K562 (cell line): ENCODE measurements at regions not wholly inside any gene's neighbourhood (a gene's known extent, or its start where the extent isn't known, plus 50 kb on each side); places are given as distances from the start of the nearest gene placed in this dataset.
A peak's percentile ranks its signal among the peaks of the same experiment; 100 is the strongest.

Experiments used
- ARHGAP35 ChIP-seq: fragments of 450-650 bp; IDR thresholded peaks from 2 replicates; pipeline ENCODE4 v1.6.1; 2018; ENCODE audit not compliant: partially characterized antibody
- ARID2 ChIP-seq: fragments of 450-650 bp; IDR thresholded peaks from 2 replicates; pipeline ENCODE4 v1.6.1; 2017; ENCODE audit warnings: antibody characterized with exemption, mild to moderate bottlenecking
- BMI1 ChIP-seq: fragments of 150-350 bp; IDR thresholded peaks from 2 replicates; pipeline ENCODE4 v1.6.1; 2014; ENCODE audit warnings: low read length
- CBFA2T2 ChIP-seq: fragments of 450-650 bp; conservative IDR thresholded peaks from 2 replicates; pipeline ENCODE4 v1.6.1; 2017; ENCODE audit warnings: mild to moderate bottlenecking
- CEBPG ChIP-seq, 3 experiments: fragments of 200-800 bp in 1 of 3; sonication (Bioruptor generic) in 1 of 3; sonication (generic) in 1 of 3; formaldehyde crosslinking in 1 of 3; IDR thresholded peaks in 2 of 3; conservative IDR thresholded peaks in 1 of 3; 2 replicates each; pipeline versions ENCODE4 v1.6.1 to v1.8.0; 2016 to 2022; ENCODE audit warnings: missing compliant biosample characterization in 2 of 3, missing genetic modification characterization in 2 of 3, mild to moderate bottlenecking in 1 of 3, missing genetic modification reagents in 1 of 3
- CTCF ChIP-seq, 3 experiments: IDR thresholded peaks in 2 of 3; conservative IDR thresholded peaks in 1 of 3; 2 replicates each; pipeline ENCODE4 v1.5.1; 2011 to 2012; ENCODE audit warnings: low read length in 3 of 3, mild to moderate bottlenecking in 3 of 3, control low read depth in 2 of 3, improper control_type of control experiment in 1 of 3, inconsistent platforms in 1 of 3, low read depth in 1 of 3, mixed read lengths in 1 of 3, moderate library complexity in 1 of 3; ENCODE audit not compliant: insufficient read depth in 2 of 3
- E2F3 ChIP-seq: fragments of 250-450 bp; sonication (Bioruptor Pico); IDR thresholded peaks from 2 replicates; pipeline ENCODE4 v1.4.0; 2020; ENCODE audit warnings: mild to moderate bottlenecking
- FOS ChIP-seq: IDR thresholded peaks from 3 replicates; pipeline ENCODE4 v1.6.1; 2011; ENCODE audit not compliant: insufficient read length; ENCODE audit errors: extremely low read depth
- HDAC2 ChIP-seq: fragments of 450-650 bp; IDR thresholded peaks from 2 replicates; pipeline ENCODE4 v1.6.1; 2016; ENCODE audit warnings: mild to moderate bottlenecking
- HMG20B ChIP-seq: fragments of 250-450 bp; sonication (Bioruptor Pico); IDR thresholded peaks from 2 replicates; pipeline ENCODE4 v1.5.0; 2021; ENCODE audit warnings: mild to moderate bottlenecking
- KDM2B ChIP-seq: fragments of 250-450 bp; sonication (Bioruptor Pico); IDR thresholded peaks from 2 replicates; pipeline ENCODE4 v1.8.0; 2021; ENCODE audit warnings: mild to moderate bottlenecking, moderate library complexity
- L3MBTL2 ChIP-seq: fragments of 450-650 bp; IDR thresholded peaks from 2 replicates; pipeline ENCODE4 v1.6.1; 2016; ENCODE audit warnings: mild to moderate bottlenecking, moderate library complexity
- MCM2 ChIP-seq: fragments of 450-650 bp; IDR thresholded peaks from 2 replicates; pipeline ENCODE4 v1.6.1; 2017; ENCODE audit warnings: low read depth, mild to moderate bottlenecking
- SMAD4 ChIP-seq: fragments of 250-450 bp; sonication (Bioruptor Pico); conservative IDR thresholded peaks from 2 replicates; pipeline ENCODE4 v1.8.0; 2021; ENCODE audit warnings: inconsistent platforms, mild to moderate bottlenecking, moderate library complexity
- TCF15 ChIP-seq: fragments of 250-450 bp; sonication (Bioruptor Pico); IDR thresholded peaks from 2 replicates; pipeline ENCODE4 v1.8.0; 2022; ENCODE audit warnings: moderate library complexity, mild to moderate bottlenecking, inconsistent platforms
- TFAP4 ChIP-seq: sonication (generic); formaldehyde crosslinking; IDR thresholded peaks from 2 replicates; pipeline ENCODE4 v1.8.0; 2022; ENCODE audit warnings: missing genetic modification reagents, mild to moderate bottlenecking, moderate library complexity, borderline replicate concordance
- ZBTB2 ChIP-seq: fragments of 450-650 bp; IDR thresholded peaks from 2 replicates; pipeline ENCODE4 v1.6.1; 2016; ENCODE audit warnings: antibody characterized with exemption
- ZC3H8 ChIP-seq: fragments of 450-650 bp; IDR thresholded peaks from 2 replicates; pipeline ENCODE4 v1.6.1; 2017
- ZHX1 ChIP-seq: fragments of 150-350 bp; conservative IDR thresholded peaks from 2 replicates; pipeline ENCODE4 v1.6.1; 2014; ENCODE audit warnings: low read length
- ZNF165 ChIP-seq: fragments of 250-450 bp; sonication (Bioruptor Pico); IDR thresholded peaks from 2 replicates; pipeline ENCODE4 v1.4.0; 2020; ENCODE audit warnings: borderline replicate concordance
- ZNF324 ChIP-seq: fragments of 250-450 bp; sonication (Bioruptor Pico); IDR thresholded peaks from 2 replicates; pipeline ENCODE4 v1.4.0; 2020; ENCODE audit warnings: mild to moderate bottlenecking
- ZNF785 ChIP-seq: fragments of 250-450 bp; sonication (Bioruptor Pico); IDR thresholded peaks from 2 replicates; pipeline ENCODE4 v1.4.0; 2020; ENCODE audit warnings: mild to moderate bottlenecking
- ZZZ3 ChIP-seq: fragments of 450-650 bp; IDR thresholded peaks from 2 replicates; pipeline ENCODE4 v1.6.1; 2016; ENCODE audit warnings: antibody characterized with exemption, mild to moderate bottlenecking, moderate library complexity

GRCh38 chr6:14728396-14729024, 517.4 kb upstream of the JARID2 start (continued):
- TF ChIP-seq CTCF (IDR thresholded peaks at IDR 0.05 in 2 of 3, conservative IDR thresholded peaks at IDR 0.05 in 1 of 3; ENCODE audit: insufficient read depth in 2 of 3, low read depth in 1 of 3, low read length in 3 of 3) (no peak), KDM2B (CRISPR knock-in tag) (no peak), ZHX1 (no peak), ZBTB2 (0 out of 2 replicates have a peak, but pooled peaks have one; percentile 63), ZZZ3 (no peak), ZC3H8 (no peak), FOS (no peak), TCF15 (CRISPR knock-in tag) (0 out of 2 replicates have a peak, but pooled peaks have one; percentile 12), HDAC2 (peak; percentile 45; the same call in 1 of the 2 replicates), ZNF165 (0 out of 2 replicates have a peak, but pooled peaks have one; percentile 84), L3MBTL2 (peak; percentile 77; the same call in 1 of the 2 replicates), HMG20B (CRISPR knock-in tag) (no peak), ZNF785 (CRISPR knock-in tag) (0 out of 2 replicates have a peak, but pooled peaks have one; percentile 54), ARHGAP35 (no peak), TFAP4 (peak; percentile 59; the same call in 1 of the 2 replicates), ZNF324 (CRISPR knock-in tag) (no peak), ARID2 (no peak), SMAD4 (CRISPR knock-in tag) (peak; percentile 90), E2F3 (CRISPR knock-in tag) (0 out of 2 replicates have a peak, but pooled peaks have one; percentile 37), CEBPG (CRISPR knock-in tag; IDR thresholded peaks at IDR 0.05) (peak; percentile 93), CEBPG (tag; conservative IDR thresholded peaks at IDR 0.05 in 1 of 2, IDR thresholded peaks at IDR 0.05 in 1 of 2) (peak; percentile 97), CBFA2T2 (peak; percentile 79), MCM2 (peak; percentile 50; the same call in 1 of the 2 replicates), BMI1 (no peak)
